BJ (cell line): ENCODE measurements at regions not wholly inside any gene's neighbourhood (a gene's known extent, or its start where the extent isn't known, plus 50 kb on each side); places are given as distances from the start of the nearest gene placed in this dataset.
"Not testable (repeated sequence)": the region's sequence is repeated elsewhere in the genome, so short reads cannot be mapped to it uniquely, and the experiment has no call there.

Experiments
- CTCF ChIA-PET: fragments of 350-600 bp; formaldehyde crosslinking; extraction: SDS; loops from one replicate; lab custom pipeline; 2021; ENCODE audit warnings: antibody characterized with exemption, inconsistent platforms; lab: Yijun Ruan, JAX
- POLR2A ChIA-PET: fragments of 300-600 bp; sonication (Branson Sonifier 250); formaldehyde crosslinking; extraction: SDS; loops from one replicate; lab custom pipeline; 2021; ENCODE audit warnings: antibody characterized with exemption; lab: Charles Lee
- DNase-seq: peaks from one replicate; pipeline ENCODE4 v3.0.0-alpha.2; 2011; ENCODE audit warnings: low read depth
- H3K27me3 ChIP-seq: 2 replicates; pipeline ENCODE4 v1.6.0; 2011; ENCODE audit warnings: low read length; ENCODE audit not compliant: control insufficient read depth, insufficient read depth
- H3K36me3 ChIP-seq: 2 replicates; pipeline ENCODE4 v1.5.1; 2011; ENCODE audit warnings: low read length; ENCODE audit not compliant: control insufficient read depth, insufficient read depth
- H3K4me3 ChIP-seq: 2 replicates; pipeline ENCODE4 v1.5.1; 2011; ENCODE audit warnings: low read depth, mild to moderate bottlenecking, control low read depth, low read length
- CTCF ChIP-seq: IDR thresholded peaks from 2 replicates; pipeline ENCODE4 v1.5.1; 2011; ENCODE audit warnings: low read depth, mild to moderate bottlenecking, control low read depth, inconsistent platforms, low read length, moderate library complexity; ENCODE audit not compliant: insufficient read depth

- CTCF ChIA-PET: no interaction called here
- Histone ChIP-seq H3K27me3 (peaks cover 4% of the 10 kb centered on the region; the same call in 1 of the 2 replicates), H3K4me3 (no peak overlapping the region), H3K36me3 (no peaks in the 10 kb centered on the region)
- POLR2A ChIA-PET: no interaction called here
- DNase-seq: no peak
- no peak for TF ChIP-seq CTCF
Measured at GRCh38 chr9:38176251-38176650, 107.2 kb upstream of the SHB start.

- TF ChIP-seq CTCF: no peak
- Histone ChIP-seq H3K4me3 (no peak overlapping the region), H3K27me3 (peaks cover 4% of the 10 kb centered on the region; the same call in 1 of the 2 replicates), H3K36me3 (no peaks in the 10 kb centered on the region)
- ChIA-PET CTCF (interaction anchor here (0.7 to 1.3 kb wide), 2 partner anchors 15 to 23 kb away, joined by 3 to 5 read pairs; no protein-coding TSS in a partner anchor), POLR2A (no interaction called here)
- DNase-seq: no peak
Measured at GRCh38 chr9:38175423-38175822, 106.4 kb upstream of the SHB start.

GRCh38 chr9:38172586-38172985 lies 103.6 kb upstream of the SHB start:
- DNase-seq: no peak
- ChIA-PET POLR2A (no interaction called here), CTCF (interaction anchor here (4.9 kb wide), 1 partner anchor 12 kb away, joined by 24 read pairs; no protein-coding TSS in a partner anchor)
- H3K27me3 ChIP-seq: no peaks in the 10 kb centered on the region
- TF ChIP-seq CTCF: no peak
- H3K36me3 ChIP-seq: no peaks in the 10 kb centered on the region
- H3K4me3 ChIP-seq: no peak overlapping the region

- Histone ChIP-seq H3K4me3 (no peak overlapping the region), H3K36me3 (no peaks in the 10 kb centered on the region), H3K27me3 (no peaks in the 10 kb centered on the region)
- POLR2A ChIA-PET: no interaction called here
- TF ChIP-seq CTCF: no peak
- CTCF ChIA-PET: interaction anchor here (4.9 kb wide), 1 partner anchor 12 kb away, joined by 24 read pairs; no protein-coding TSS in a partner anchor
- DNase-seq: no peak
Measured at GRCh38 chr9:38171926-38172325, 102.9 kb upstream of the SHB start.

- no peak overlapping the region for H3K4me3 ChIP-seq
- no peak for DNase-seq
- H3K27me3 ChIP-seq: no peaks in the 10 kb centered on the region
- no peaks in the 10 kb centered on the region for H3K36me3 ChIP-seq
- CTCF ChIA-PET: interaction anchor here (4.9 kb wide), 1 partner anchor 11 kb away, joined by 24 read pairs; no protein-coding TSS in a partner anchor
- POLR2A ChIA-PET: no interaction called here
- no peak for TF ChIP-seq CTCF
Measured at GRCh38 chr9:38171538-38171884, 102.5 kb upstream of the SHB start.

GRCh38 chr9:38170763-38171537 lies 101.9 kb upstream of the SHB start:
- POLR2A ChIA-PET, DNase-seq, H3K27me3 ChIP-seq, H3K4me3 ChIP-seq, H3K36me3 ChIP-seq: not testable (repeated sequence)
- CTCF ChIA-PET: interaction anchor here (4.9 kb wide), 1 partner anchor 11 kb away, joined by 24 read pairs; no protein-coding TSS in a partner anchor

GRCh38 chr9:38170155-38170554 lies 101.1 kb upstream of the SHB start:
- H3K36me3 ChIP-seq, DNase-seq, H3K4me3 ChIP-seq, POLR2A ChIA-PET, H3K27me3 ChIP-seq: not testable (repeated sequence)
- CTCF ChIA-PET: interaction anchor here (4.9 kb wide), 1 partner anchor 10 kb away, joined by 24 read pairs; no protein-coding TSS in a partner anchor
